K562 (cell line): ENCODE measurements at regions not wholly inside any gene's neighbourhood (a gene's known extent, or its start where the extent isn't known, plus 50 kb on each side); places are given as distances from the start of the nearest gene placed in this dataset.

ENCODE experiments used
- BCOR ChIP-seq: fragments of 450-650 bp; IDR thresholded peaks from 2 replicates; pipeline ENCODE4 v1.6.1; 2016
- ELK1 ChIP-seq: sonication (generic); formaldehyde crosslinking; IDR thresholded peaks from 2 replicates; pipeline ENCODE4 v1.8.1; 2022; ENCODE audit warnings: missing genetic modification reagents
- ESRRA ChIP-seq: fragments of 450-650 bp; IDR thresholded peaks from 2 replicates; pipeline ENCODE4 v1.6.1; 2014; ENCODE audit warnings: low read depth, mild to moderate bottlenecking, moderate library complexity, borderline replicate concordance
- GATAD2A ChIP-seq: fragments of 450-650 bp; IDR thresholded peaks from 2 replicates; pipeline ENCODE4 v1.6.1; 2017
- JUN ChIP-seq, 2 experiments: sonication (generic) in 1 of 2; formaldehyde crosslinking in 1 of 2; IDR thresholded peaks; 2 replicates each; pipeline versions ENCODE4 v1.6.1 to v1.8.0; 2012 to 2022; ENCODE audit warnings: borderline replicate concordance in 2 of 2, mild to moderate bottlenecking in 2 of 2, improper control_type of control experiment in 1 of 2, low read depth in 1 of 2, low read length in 1 of 2, missing genetic modification reagents in 1 of 2
- RBM14 ChIP-seq: fragments of 200-400 bp; formaldehyde crosslinking; IDR thresholded peaks from 2 replicates; pipeline ENCODE4 v1.6.1; 2018; ENCODE audit warnings: low read depth, mild to moderate bottlenecking, low read length, moderate library complexity, borderline replicate concordance; ENCODE audit not compliant: insufficient read depth
- RBM25 ChIP-seq: fragments of 200-400 bp; formaldehyde crosslinking; IDR thresholded peaks from 2 replicates; pipeline ENCODE4 v1.6.1; 2018; ENCODE audit warnings: low read length, low read depth, moderate library complexity; ENCODE audit not compliant: severe bottlenecking
- RFX1 ChIP-seq: fragments of 450-650 bp; IDR thresholded peaks from 2 replicates; pipeline ENCODE4 v1.6.1; 2016; ENCODE audit warnings: mild to moderate bottlenecking, moderate library complexity
- ZFP36 ChIP-seq: fragments of 150-350 bp; IDR thresholded peaks from 2 replicates; pipeline ENCODE4 v1.6.1; 2018; ENCODE audit warnings: low read length, low read depth; ENCODE audit not compliant: partially characterized antibody
- ZKSCAN1 ChIP-seq: fragments of 150-350 bp; IDR thresholded peaks from 2 replicates; pipeline ENCODE4 v1.6.1; 2016; ENCODE audit warnings: low read depth, low read length
- ZNF592 ChIP-seq: fragments of 450-650 bp; IDR thresholded peaks from 2 replicates; pipeline ENCODE4 v1.6.1; 2017; ENCODE audit warnings: antibody characterized with exemption, mild to moderate bottlenecking

GRCh38 chr12:124465473-124465872, 101.9 kb downstream of the NCOR2 start (continued):
- TF ChIP-seq ZKSCAN1 (no peak), RFX1 (no peak), JUN (IDR thresholded peaks at IDR 0.05; ENCODE audit: borderline replicate concordance, low read depth, low read length) (no peak), JUN (CRISPR knock-in tag; IDR thresholded peaks at IDR 0.05; ENCODE audit: borderline replicate concordance) (no peak), RBM25 (peak; percentile 69), GATAD2A (no peak), BCOR (peak; percentile 60; the same call in 1 of the 2 replicates), ZFP36 (peak; percentile 67), ELK1 (CRISPR knock-in tag) (no peak), ESRRA (no peak), RBM14 (no peak), ZNF592 (no peak)
